Lower leg skin (tissue), 3 donors: ENCODE measurements at regions not wholly inside any gene's neighbourhood (a gene's known extent, or its start where the extent isn't known, plus 50 kb on each side); places are given as distances from the start of the nearest gene placed in this dataset.

Experiments used
- POLR2A ChIP-seq, 2 donors: fragments of 450-650 bp; IDR thresholded peaks; one replicate each; pipeline ENCODE4 v1.6.1; 2016 to 2017; ENCODE audit warnings: antibody characterized with exemption in 2 of 2, mild to moderate bottlenecking in 1 of 2, moderate library complexity in 1 of 2
- TF ChIP-seq, protein P1 (sequence below), 3 donors: fragments of 450-650 bp; IDR thresholded peaks; one replicate each; pipeline ENCODE4 v1.5.1; 2016; ENCODE audit warnings: antibody characterized with exemption in 3 of 3, mild to moderate bottlenecking in 3 of 3, moderate library complexity in 2 of 3

- TF ChIP-seq, protein P1, sequence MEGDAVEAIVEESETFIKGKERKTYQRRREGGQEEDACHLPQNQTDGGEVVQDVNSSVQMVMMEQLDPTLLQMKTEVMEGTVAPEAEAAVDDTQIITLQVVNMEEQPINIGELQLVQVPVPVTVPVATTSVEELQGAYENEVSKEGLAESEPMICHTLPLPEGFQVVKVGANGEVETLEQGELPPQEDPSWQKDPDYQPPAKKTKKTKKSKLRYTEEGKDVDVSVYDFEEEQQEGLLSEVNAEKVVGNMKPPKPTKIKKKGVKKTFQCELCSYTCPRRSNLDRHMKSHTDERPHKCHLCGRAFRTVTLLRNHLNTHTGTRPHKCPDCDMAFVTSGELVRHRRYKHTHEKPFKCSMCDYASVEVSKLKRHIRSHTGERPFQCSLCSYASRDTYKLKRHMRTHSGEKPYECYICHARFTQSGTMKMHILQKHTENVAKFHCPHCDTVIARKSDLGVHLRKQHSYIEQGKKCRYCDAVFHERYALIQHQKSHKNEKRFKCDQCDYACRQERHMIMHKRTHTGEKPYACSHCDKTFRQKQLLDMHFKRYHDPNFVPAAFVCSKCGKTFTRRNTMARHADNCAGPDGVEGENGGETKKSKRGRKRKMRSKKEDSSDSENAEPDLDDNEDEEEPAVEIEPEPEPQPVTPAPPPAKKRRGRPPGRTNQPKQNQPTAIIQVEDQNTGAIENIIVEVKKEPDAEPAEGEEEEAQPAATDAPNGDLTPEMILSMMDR (IDR thresholded peaks at IDR 0.05) = no peak
- TF ChIP-seq POLR2A (IDR thresholded peaks at IDR 0.05) = no peak
These were observed 151.1 kb downstream of the TFPI2 start for GRCh38 chr7:93739424-93739823.
